GM23338 (cell line): ENCODE measurements at regions not wholly inside any gene's neighbourhood (a gene's known extent, or its start where the extent isn't known, plus 50 kb on each side); places are given as distances from the start of the nearest gene placed in this dataset.

ENCODE experiments used
- ATAC-seq: fragments of 200-7000 bp; cut with Tn5 transposase; 3 replicates; pipeline ENCODE4 v1.9.1; 2020
- DNase-seq: peaks from one replicate; pipeline ENCODE4 v3.0.0-alpha.2; 2015; ENCODE audit warnings: low spot score
- H2AFZ ChIP-seq: fragments of 200-600 bp; sonication (generic); 2 replicates; pipeline ENCODE4 v1.8.0; 2016; ENCODE audit warnings: antibody characterized with exemption, mild to moderate bottlenecking, moderate library complexity
- H3F3A ChIP-seq: fragments of 200-600 bp; sonication (generic); replicated peaks from 2 replicates; pipeline ENCODE4 v1.8.0; 2017; ENCODE audit warnings: antibody characterized with exemption, mixed run types, low read depth
- H3K27ac ChIP-seq: fragments of 200-600 bp; sonication (generic); 2 replicates; pipeline ENCODE4 v1.6.1; 2016; ENCODE audit warnings: low read depth
- H3K27me3 ChIP-seq: fragments of 200-600 bp; sonication (generic); 2 replicates; pipeline ENCODE4 v1.8.0; 2016; ENCODE audit warnings: mild to moderate bottlenecking, mixed run types, moderate library complexity; ENCODE audit not compliant: insufficient read depth
- H3K36me3 ChIP-seq: fragments of 200-600 bp; sonication (generic); 2 replicates; pipeline ENCODE4 v1.8.0; 2016; ENCODE audit warnings: mild to moderate bottlenecking; ENCODE audit not compliant: insufficient read depth
- H3K4me1 ChIP-seq: fragments of 200-600 bp; sonication (generic); 2 replicates; pipeline ENCODE4 v1.8.0; 2016; ENCODE audit warnings: mild to moderate bottlenecking, moderate library complexity; ENCODE audit not compliant: insufficient read depth
- H3K4me2 ChIP-seq: fragments of 200-600 bp; sonication (generic); 2 replicates; pipeline ENCODE4 v1.7.1; 2017; ENCODE audit warnings: mixed run types
- H3K4me3 ChIP-seq: fragments of 200-600 bp; sonication (generic); 2 replicates; pipeline ENCODE4 v1.6.1; 2016; ENCODE audit warnings: mixed run types
- H3K79me2 ChIP-seq: fragments of 200-600 bp; sonication (generic); replicated peaks from 2 replicates; pipeline ENCODE4 v1.8.0; 2017; ENCODE audit warnings: mild to moderate bottlenecking; ENCODE audit not compliant: insufficient read depth
- H3K9me2 ChIP-seq: fragments of 200-600 bp; sonication (generic); 2 replicates; pipeline ENCODE4 v1.8.0; 2017; ENCODE audit not compliant: insufficient read depth
- H4K20me1 ChIP-seq: fragments of 200-600 bp; sonication (generic); replicated peaks from 2 replicates; pipeline ENCODE4 v1.8.0; 2017; ENCODE audit warnings: mild to moderate bottlenecking; ENCODE audit not compliant: insufficient read depth
- H3K27ac Mint-ChIP-seq: 2 replicates; pipeline ENCODE4 v1.8.0; 2020; ENCODE audit warnings: inconsistent platforms, mild to moderate bottlenecking, moderate library complexity, mixed read lengths
- H3K27me3 Mint-ChIP-seq: 3 replicates; pipeline ENCODE4 v1.8.0; 2022; ENCODE audit warnings: low read depth, mild to moderate bottlenecking, moderate library complexity, mixed read lengths, inconsistent platforms; ENCODE audit not compliant: insufficient read depth, poor library complexity
- H3K36me3 Mint-ChIP-seq: 3 replicates; pipeline ENCODE4 v1.8.0; 2021; ENCODE audit warnings: low read depth, mild to moderate bottlenecking, inconsistent platforms, moderate library complexity, mixed read lengths
- H3K4me1 Mint-ChIP-seq: 3 replicates; pipeline ENCODE4 v1.8.0; 2020; ENCODE audit warnings: mild to moderate bottlenecking, inconsistent platforms, mixed read lengths
- H3K4me3 Mint-ChIP-seq: 3 replicates; pipeline ENCODE4 v1.8.0; 2021; ENCODE audit warnings: moderate library complexity, mild to moderate bottlenecking, inconsistent platforms, mixed read lengths
- H3K9me3 Mint-ChIP-seq: 3 replicates; pipeline ENCODE4 v1.8.0; 2020; ENCODE audit warnings: moderate library complexity, mild to moderate bottlenecking, inconsistent platforms, mixed read lengths
- CREB1 ChIP-seq: fragments of 250-450 bp; sonication (Bioruptor Pico); IDR thresholded peaks from 2 replicates; pipeline ENCODE4 v1.5.0; 2020; ENCODE audit warnings: low read depth, mild to moderate bottlenecking, moderate library complexity
- EZH2phosphoT487 ChIP-seq: fragments of 200-600 bp; sonication (generic); IDR thresholded peaks from one replicate; pipeline ENCODE4 v1.8.1; 2018; ENCODE audit warnings: antibody characterized with exemption; ENCODE audit not compliant: unreplicated experiment
- JUNB ChIP-seq: IDR thresholded peaks from one replicate; pipeline ENCODE4 v1.6.1; 2016; ENCODE audit warnings: antibody characterized with exemption; ENCODE audit not compliant: unreplicated experiment
- NANOG ChIP-seq: IDR thresholded peaks from 2 replicates; pipeline ENCODE4 v1.6.1; 2016; ENCODE audit warnings: antibody characterized with exemption, borderline replicate concordance
- ZNF331 ChIP-seq: fragments of 250-450 bp; sonication (Bioruptor Pico); IDR thresholded peaks from 2 replicates; pipeline ENCODE4 v1.5.0; 2020; ENCODE audit warnings: low read depth, mild to moderate bottlenecking, moderate library complexity
- TF ChIP-seq, protein P1 (sequence below): IDR thresholded peaks from one replicate; pipeline ENCODE4 v1.6.1; 2018; ENCODE audit warnings: antibody characterized with exemption; ENCODE audit not compliant: unreplicated experiment
- TF ChIP-seq, protein P2 (sequence below): fragments of 250-450 bp; sonication (Bioruptor Pico); IDR thresholded peaks from 2 replicates; pipeline ENCODE4 v1.5.0; 2020; ENCODE audit warnings: mild to moderate bottlenecking, moderate library complexity

DNA sequence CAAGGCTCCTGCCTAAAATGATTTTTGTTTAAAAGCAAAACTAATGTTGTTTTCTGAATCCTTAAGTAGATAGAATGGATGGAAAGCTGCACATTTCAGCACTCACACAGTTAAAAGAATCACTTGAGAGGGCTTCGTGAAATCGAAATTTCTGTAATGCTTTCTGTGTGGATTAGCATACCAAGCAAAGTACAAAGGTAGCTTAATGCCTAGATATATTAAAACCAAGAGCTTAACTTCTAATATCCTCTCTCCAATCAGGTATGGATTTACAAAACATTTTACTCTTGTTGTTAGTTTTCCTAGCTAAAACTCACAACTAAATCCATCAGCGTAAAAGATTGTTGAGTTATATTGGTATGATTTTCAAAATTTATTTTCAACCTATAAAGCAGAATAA, 378.8 kb upstream of the PRMT6 start:
- Histone ChIP-seq H3K4me2 (no peak overlapping the region), H3K9me2 (no peaks in the 10 kb centered on the region), H3K27ac (no peak overlapping the region), H3K4me3 (no peak overlapping the region), H3F3A (no peaks in the 10 kb centered on the region), H3K36me3 (no peaks in the 10 kb centered on the region), H2AFZ (no peak overlapping the region), H4K20me1 (no peaks in the 10 kb centered on the region), H3K79me2 (no peaks in the 10 kb centered on the region), H3K4me1 (peaks cover 4% of the 10 kb centered on the region; the same call in 1 of the 2 replicates), H3K27me3 (no peaks in the 10 kb centered on the region)
- TF ChIP-seq, protein P1, sequence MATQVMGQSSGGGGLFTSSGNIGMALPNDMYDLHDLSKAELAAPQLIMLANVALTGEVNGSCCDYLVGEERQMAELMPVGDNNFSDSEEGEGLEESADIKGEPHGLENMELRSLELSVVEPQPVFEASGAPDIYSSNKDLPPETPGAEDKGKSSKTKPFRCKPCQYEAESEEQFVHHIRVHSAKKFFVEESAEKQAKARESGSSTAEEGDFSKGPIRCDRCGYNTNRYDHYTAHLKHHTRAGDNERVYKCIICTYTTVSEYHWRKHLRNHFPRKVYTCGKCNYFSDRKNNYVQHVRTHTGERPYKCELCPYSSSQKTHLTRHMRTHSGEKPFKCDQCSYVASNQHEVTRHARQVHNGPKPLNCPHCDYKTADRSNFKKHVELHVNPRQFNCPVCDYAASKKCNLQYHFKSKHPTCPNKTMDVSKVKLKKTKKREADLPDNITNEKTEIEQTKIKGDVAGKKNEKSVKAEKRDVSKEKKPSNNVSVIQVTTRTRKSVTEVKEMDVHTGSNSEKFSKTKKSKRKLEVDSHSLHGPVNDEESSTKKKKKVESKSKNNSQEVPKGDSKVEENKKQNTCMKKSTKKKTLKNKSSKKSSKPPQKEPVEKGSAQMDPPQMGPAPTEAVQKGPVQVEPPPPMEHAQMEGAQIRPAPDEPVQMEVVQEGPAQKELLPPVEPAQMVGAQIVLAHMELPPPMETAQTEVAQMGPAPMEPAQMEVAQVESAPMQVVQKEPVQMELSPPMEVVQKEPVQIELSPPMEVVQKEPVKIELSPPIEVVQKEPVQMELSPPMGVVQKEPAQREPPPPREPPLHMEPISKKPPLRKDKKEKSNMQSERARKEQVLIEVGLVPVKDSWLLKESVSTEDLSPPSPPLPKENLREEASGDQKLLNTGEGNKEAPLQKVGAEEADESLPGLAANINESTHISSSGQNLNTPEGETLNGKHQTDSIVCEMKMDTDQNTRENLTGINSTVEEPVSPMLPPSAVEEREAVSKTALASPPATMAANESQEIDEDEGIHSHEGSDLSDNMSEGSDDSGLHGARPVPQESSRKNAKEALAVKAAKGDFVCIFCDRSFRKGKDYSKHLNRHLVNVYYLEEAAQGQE: no peak
- TF ChIP-seq EZH2phosphoT487 (no peak), NANOG (no peak), JUNB (no peak), ZNF331 (CRISPR knock-in tag) (no peak), CREB1 (CRISPR knock-in tag) (no peak)
- TF ChIP-seq, protein P2, sequence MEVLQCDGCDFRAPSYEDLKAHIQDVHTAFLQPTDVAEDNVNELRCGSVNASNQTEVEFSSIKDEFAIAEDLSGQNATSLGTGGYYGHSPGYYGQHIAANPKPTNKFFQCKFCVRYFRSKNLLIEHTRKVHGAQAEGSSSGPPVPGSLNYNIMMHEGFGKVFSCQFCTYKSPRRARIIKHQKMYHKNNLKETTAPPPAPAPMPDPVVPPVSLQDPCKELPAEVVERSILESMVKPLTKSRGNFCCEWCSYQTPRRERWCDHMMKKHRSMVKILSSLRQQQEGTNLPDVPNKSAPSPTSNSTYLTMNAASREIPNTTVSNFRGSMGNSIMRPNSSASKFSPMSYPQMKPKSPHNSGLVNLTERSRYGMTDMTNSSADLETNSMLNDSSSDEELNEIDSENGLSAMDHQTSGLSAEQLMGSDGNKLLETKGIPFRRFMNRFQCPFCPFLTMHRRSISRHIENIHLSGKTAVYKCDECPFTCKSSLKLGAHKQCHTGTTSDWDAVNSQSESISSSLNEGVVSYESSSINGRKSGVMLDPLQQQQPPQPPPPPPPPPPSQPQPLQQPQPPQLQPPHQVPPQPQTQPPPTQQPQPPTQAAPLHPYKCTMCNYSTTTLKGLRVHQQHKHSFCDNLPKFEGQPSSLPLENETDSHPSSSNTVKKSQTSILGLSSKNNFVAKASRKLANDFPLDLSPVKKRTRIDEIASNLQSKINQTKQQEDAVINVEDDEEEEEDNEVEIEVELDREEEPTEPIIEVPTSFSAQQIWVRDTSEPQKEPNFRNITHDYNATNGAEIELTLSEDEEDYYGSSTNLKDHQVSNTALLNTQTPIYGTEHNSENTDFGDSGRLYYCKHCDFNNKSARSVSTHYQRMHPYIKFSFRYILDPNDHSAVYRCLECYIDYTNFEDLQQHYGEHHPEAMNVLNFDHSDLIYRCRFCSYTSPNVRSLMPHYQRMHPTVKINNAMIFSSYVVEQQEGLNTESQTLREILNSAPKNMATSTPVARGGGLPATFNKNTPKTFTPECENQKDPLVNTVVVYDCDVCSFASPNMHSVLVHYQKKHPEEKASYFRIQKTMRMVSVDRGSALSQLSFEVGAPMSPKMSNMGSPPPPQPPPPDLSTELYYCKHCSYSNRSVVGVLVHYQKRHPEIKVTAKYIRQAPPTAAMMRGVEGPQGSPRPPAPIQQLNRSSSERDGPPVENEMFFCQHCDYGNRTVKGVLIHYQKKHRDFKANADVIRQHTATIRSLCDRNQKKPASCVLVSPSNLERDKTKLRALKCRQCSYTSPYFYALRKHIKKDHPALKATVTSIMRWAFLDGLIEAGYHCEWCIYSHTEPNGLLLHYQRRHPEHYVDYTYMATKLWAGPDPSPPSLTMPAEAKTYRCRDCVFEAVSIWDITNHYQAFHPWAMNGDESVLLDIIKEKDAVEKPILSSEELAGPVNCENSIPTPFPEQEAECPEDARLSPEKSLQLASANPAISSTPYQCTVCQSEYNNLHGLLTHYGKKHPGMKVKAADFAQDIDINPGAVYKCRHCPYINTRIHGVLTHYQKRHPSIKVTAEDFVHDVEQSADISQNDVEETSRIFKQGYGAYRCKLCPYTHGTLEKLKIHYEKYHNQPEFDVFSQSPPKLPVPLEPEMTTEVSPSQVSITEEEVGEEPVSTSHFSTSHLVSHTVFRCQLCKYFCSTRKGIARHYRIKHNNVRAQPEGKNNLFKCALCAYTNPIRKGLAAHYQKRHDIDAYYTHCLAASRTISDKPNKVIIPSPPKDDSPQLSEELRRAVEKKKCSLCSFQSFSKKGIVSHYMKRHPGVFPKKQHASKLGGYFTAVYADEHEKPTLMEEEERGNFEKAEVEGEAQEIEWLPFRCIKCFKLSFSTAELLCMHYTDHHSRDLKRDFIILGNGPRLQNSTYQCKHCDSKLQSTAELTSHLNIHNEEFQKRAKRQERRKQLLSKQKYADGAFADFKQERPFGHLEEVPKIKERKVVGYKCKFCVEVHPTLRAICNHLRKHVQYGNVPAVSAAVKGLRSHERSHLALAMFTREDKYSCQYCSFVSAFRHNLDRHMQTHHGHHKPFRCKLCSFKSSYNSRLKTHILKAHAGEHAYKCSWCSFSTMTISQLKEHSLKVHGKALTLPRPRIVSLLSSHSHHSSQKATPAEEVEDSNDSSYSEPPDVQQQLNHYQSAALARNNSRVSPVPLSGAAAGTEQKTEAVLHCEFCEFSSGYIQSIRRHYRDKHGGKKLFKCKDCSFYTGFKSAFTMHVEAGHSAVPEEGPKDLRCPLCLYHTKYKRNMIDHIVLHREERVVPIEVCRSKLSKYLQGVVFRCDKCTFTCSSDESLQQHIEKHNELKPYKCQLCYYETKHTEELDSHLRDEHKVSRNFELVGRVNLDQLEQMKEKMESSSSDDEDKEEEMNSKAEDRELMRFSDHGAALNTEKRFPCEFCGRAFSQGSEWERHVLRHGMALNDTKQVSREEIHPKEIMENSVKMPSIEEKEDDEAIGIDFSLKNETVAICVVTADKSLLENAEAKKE (CRISPR knock-in tag): no peak
- no peaks in the 10 kb centered on the region for H3K36me3 Mint-ChIP-seq
- H3K9me3 Mint-ChIP-seq: no peaks in the 10 kb centered on the region
- no peak overlapping the region for H3K4me3 Mint-ChIP-seq
- no peaks in the 10 kb centered on the region for H3K27me3 Mint-ChIP-seq
- H3K27ac Mint-ChIP-seq: no peak overlapping the region
- H3K4me1 Mint-ChIP-seq: peaks cover 15% of the 10 kb centered on the region
- DNase-seq (no peak), ATAC-seq (no peak)
